ENCODE measurements at regions not wholly inside any gene's neighbourhood (a gene's known extent, or its start where the extent isn't known, plus 50 kb on each side); places are given as distances from the start of the nearest gene placed in this dataset.

GRCh38 chr9:129460323-129461261, 160.3 kb downstream of the C9orf50 start:
- TF ChIP-seq CTCF (conservative IDR thresholded peaks at IDR 0.05 in 1 of 2, IDR thresholded peaks at IDR 0.05 in 1 of 2; ENCODE audit: extremely low read depth in 1 of 2, insufficient read depth in 1 of 2, low read depth in 1 of 2, low read length in 2 of 2) (peak in 1 of 2 donors; percentile 4), EZH2 (IDR thresholded peaks at IDR 0.05; ENCODE audit: borderline replicate concordance, low read length) (no peak)

All from mammary epithelial cell (primary cell).